WERI-Rb-1 (cell line): ENCODE measurements at regions not wholly inside any gene's neighbourhood (a gene's known extent, or its start where the extent isn't known, plus 50 kb on each side); places are given as distances from the start of the nearest gene placed in this dataset.
A peak's percentile ranks its signal among the peaks of the same experiment; 100 is the strongest.

Source experiments
- DNase-seq: peaks from one replicate; pipeline ENCODE4 v3.0.0-alpha.2; 2020
- H3K27ac ChIP-seq: fragments of 250-450 bp; sonication (Bioruptor Pico); 2 replicates; pipeline ENCODE4 v1.5.1; 2020; ENCODE audit warnings: mild to moderate bottlenecking, moderate library complexity
- H3K27me3 ChIP-seq: fragments of 250-450 bp; sonication (Bioruptor Pico); 2 replicates; pipeline ENCODE4 v1.5.1; 2021; ENCODE audit warnings: mild to moderate bottlenecking, low read depth, moderate library complexity; ENCODE audit not compliant: insufficient read depth, severe bottlenecking
- H3K36me3 ChIP-seq: fragments of 250-450 bp; sonication (Bioruptor Pico); 2 replicates; pipeline ENCODE4 v1.5.1; 2020; ENCODE audit warnings: mild to moderate bottlenecking, moderate library complexity
- H3K4me3 ChIP-seq: 2 replicates; pipeline ENCODE4 v1.5.1; 2011; ENCODE audit warnings: low read depth, mild to moderate bottlenecking, control low read depth, low read length
- H3K9me3 ChIP-seq: fragments of 250-450 bp; sonication (Bioruptor Pico); 2 replicates; pipeline ENCODE4 v1.5.1; 2021; ENCODE audit warnings: mild to moderate bottlenecking, moderate library complexity; ENCODE audit not compliant: severe bottlenecking
- CTCF ChIP-seq: IDR thresholded peaks from 2 replicates; pipeline ENCODE4 v1.5.1; 2011; ENCODE audit warnings: low read depth, mild to moderate bottlenecking, control low read depth, inconsistent platforms, low read length

DNA sequence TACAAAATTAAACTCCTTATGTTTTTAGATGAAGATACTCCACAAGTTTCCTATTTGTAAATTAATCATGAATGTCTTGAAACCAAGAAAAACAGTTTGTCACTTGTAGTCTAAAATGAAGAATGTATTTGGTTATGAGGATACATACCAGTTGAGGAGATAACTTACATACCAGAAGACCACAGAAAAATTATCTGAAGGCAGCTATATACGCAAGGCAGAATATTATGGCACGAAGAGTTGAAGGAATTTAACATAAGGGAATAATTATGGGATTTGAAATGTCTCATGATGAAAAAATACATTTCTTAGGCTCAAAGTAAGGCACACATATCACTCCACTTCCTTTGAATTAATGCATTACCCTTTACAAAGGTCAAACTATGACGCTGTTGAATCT lies 73.3 kb downstream of the IFI44 start:
- Histone ChIP-seq H3K9me3 (no peaks in the 10 kb centered on the region), H3K27ac (no peak overlapping the region), H3K4me3 (no peak overlapping the region), H3K27me3 (no peaks in the 10 kb centered on the region), H3K36me3 (no peaks in the 10 kb centered on the region)
- DNase-seq: no peak
- no peak for TF ChIP-seq CTCF

DNA sequence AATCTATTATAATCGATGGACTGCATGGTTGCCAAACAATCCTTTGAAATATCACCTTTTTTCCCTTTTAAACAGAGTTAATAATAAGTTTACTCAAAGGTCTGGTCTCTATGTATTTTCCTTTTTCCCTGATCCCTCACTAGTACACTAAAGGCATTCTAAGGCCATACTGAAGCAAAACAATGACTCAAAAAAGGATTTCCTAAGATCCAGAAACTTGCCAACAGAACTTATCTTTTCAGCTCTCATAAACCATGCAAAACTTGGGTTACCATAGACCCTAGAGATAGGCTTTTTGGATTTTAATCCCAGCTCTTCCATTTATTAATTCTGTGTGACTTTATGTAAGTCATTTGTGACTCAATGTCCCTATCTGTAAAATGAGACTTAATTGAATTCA lies 77.1 kb downstream of the IFI44 start:
- TF ChIP-seq CTCF: no peak
- Histone ChIP-seq H3K36me3 (no peaks in the 10 kb centered on the region), H3K4me3 (no peak overlapping the region), H3K27ac (no peak overlapping the region), H3K27me3 (no peaks in the 10 kb centered on the region), H3K9me3 (no peaks in the 10 kb centered on the region)
- DNase-seq: no peak

DNA sequence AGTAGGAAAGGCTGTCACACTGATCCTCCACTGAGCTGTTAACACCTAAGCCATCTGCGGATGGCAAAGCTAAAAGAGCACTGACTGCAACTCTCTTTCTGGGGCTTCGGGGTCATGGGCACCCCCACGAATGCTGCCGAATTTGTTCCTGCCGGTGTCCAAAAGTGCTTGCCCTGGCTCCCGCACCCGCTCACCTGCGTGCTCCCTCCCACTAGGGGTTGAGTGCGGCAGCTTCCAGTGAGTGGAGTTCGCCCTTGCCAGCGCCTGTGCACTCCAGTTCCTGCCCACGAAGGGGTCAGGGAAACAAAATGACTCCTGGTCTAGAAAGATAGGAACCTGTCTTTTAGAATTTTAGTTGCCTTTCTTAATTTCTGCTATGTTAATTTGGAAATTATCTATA lies 78.7 kb downstream of the IFI44 start:
- peak overlapping the region; percentile 30 for H3K4me3 ChIP-seq
- no peaks in the 10 kb centered on the region for H3K36me3 ChIP-seq
- peak; percentile 56 for DNase-seq
- H3K9me3 ChIP-seq: no peaks in the 10 kb centered on the region
- H3K27ac ChIP-seq: no peak overlapping the region
- no peaks in the 10 kb centered on the region for H3K27me3 ChIP-seq
- no peak for TF ChIP-seq CTCF

- Histone ChIP-seq H3K4me3 (no peak overlapping the region), H3K27ac (no peak overlapping the region), H3K9me3 (no peaks in the 10 kb centered on the region), H3K27me3 (no peaks in the 10 kb centered on the region), H3K36me3 (no peaks in the 10 kb centered on the region)
- TF ChIP-seq CTCF: no peak
- no peak for DNase-seq
Measured at GRCh38 chr1:78730054-78730453, 80.4 kb downstream of the IFI44 start.

GRCh38 chr1:78731674-78732073 lies 82.0 kb downstream of the IFI44 start:
- no peak for DNase-seq
- Histone ChIP-seq H3K27ac (no peak overlapping the region), H3K27me3 (no peaks in the 10 kb centered on the region), H3K4me3 (no peak overlapping the region), H3K36me3 (no peaks in the 10 kb centered on the region), H3K9me3 (no peaks in the 10 kb centered on the region)
- TF ChIP-seq CTCF: no peak

GRCh38 chr1:78737241-78737640 lies 87.6 kb downstream of the IFI44 start:
- H3K4me3 ChIP-seq: no peak overlapping the region
- no peak for DNase-seq
- H3K27me3 ChIP-seq: no peaks in the 10 kb centered on the region
- H3K36me3 ChIP-seq: no peaks in the 10 kb centered on the region
- no peak for TF ChIP-seq CTCF
- H3K27ac ChIP-seq: no peak overlapping the region
- H3K9me3 ChIP-seq: no peaks in the 10 kb centered on the region
